GM23338 (cell line): ENCODE measurements at regions not wholly inside any gene's neighbourhood (a gene's known extent, or its start where the extent isn't known, plus 50 kb on each side); places are given as distances from the start of the nearest gene placed in this dataset.

Experiments used
- ATAC-seq: fragments of 200-7000 bp; cut with Tn5 transposase; 3 replicates; pipeline ENCODE4 v1.9.1; 2020
- DNase-seq: peaks from one replicate; pipeline ENCODE4 v3.0.0-alpha.2; 2015; ENCODE audit warnings: low spot score
- H2AFZ ChIP-seq: fragments of 200-600 bp; sonication (generic); 2 replicates; pipeline ENCODE4 v1.8.0; 2016; ENCODE audit warnings: antibody characterized with exemption, mild to moderate bottlenecking, moderate library complexity
- H3F3A ChIP-seq: fragments of 200-600 bp; sonication (generic); replicated peaks from 2 replicates; pipeline ENCODE4 v1.8.0; 2017; ENCODE audit warnings: antibody characterized with exemption, mixed run types, low read depth
- H3K27ac ChIP-seq: fragments of 200-600 bp; sonication (generic); 2 replicates; pipeline ENCODE4 v1.6.1; 2016; ENCODE audit warnings: low read depth
- H3K27me3 ChIP-seq: fragments of 200-600 bp; sonication (generic); 2 replicates; pipeline ENCODE4 v1.8.0; 2016; ENCODE audit warnings: mild to moderate bottlenecking, mixed run types, moderate library complexity; ENCODE audit not compliant: insufficient read depth
- H3K36me3 ChIP-seq: fragments of 200-600 bp; sonication (generic); 2 replicates; pipeline ENCODE4 v1.8.0; 2016; ENCODE audit warnings: mild to moderate bottlenecking; ENCODE audit not compliant: insufficient read depth
- H3K4me1 ChIP-seq: fragments of 200-600 bp; sonication (generic); 2 replicates; pipeline ENCODE4 v1.8.0; 2016; ENCODE audit warnings: mild to moderate bottlenecking, moderate library complexity; ENCODE audit not compliant: insufficient read depth
- H3K4me2 ChIP-seq: fragments of 200-600 bp; sonication (generic); 2 replicates; pipeline ENCODE4 v1.7.1; 2017; ENCODE audit warnings: mixed run types
- H3K4me3 ChIP-seq: fragments of 200-600 bp; sonication (generic); 2 replicates; pipeline ENCODE4 v1.6.1; 2016; ENCODE audit warnings: mixed run types
- H3K79me2 ChIP-seq: fragments of 200-600 bp; sonication (generic); replicated peaks from 2 replicates; pipeline ENCODE4 v1.8.0; 2017; ENCODE audit warnings: mild to moderate bottlenecking; ENCODE audit not compliant: insufficient read depth
- H3K9me2 ChIP-seq: fragments of 200-600 bp; sonication (generic); 2 replicates; pipeline ENCODE4 v1.8.0; 2017; ENCODE audit not compliant: insufficient read depth
- H4K20me1 ChIP-seq: fragments of 200-600 bp; sonication (generic); replicated peaks from 2 replicates; pipeline ENCODE4 v1.8.0; 2017; ENCODE audit warnings: mild to moderate bottlenecking; ENCODE audit not compliant: insufficient read depth
- H3K27ac Mint-ChIP-seq: 2 replicates; pipeline ENCODE4 v1.8.0; 2020; ENCODE audit warnings: inconsistent platforms, mild to moderate bottlenecking, moderate library complexity, mixed read lengths
- H3K27me3 Mint-ChIP-seq: 3 replicates; pipeline ENCODE4 v1.8.0; 2022; ENCODE audit warnings: low read depth, mild to moderate bottlenecking, moderate library complexity, mixed read lengths, inconsistent platforms; ENCODE audit not compliant: insufficient read depth, poor library complexity
- H3K36me3 Mint-ChIP-seq: 3 replicates; pipeline ENCODE4 v1.8.0; 2021; ENCODE audit warnings: low read depth, mild to moderate bottlenecking, inconsistent platforms, moderate library complexity, mixed read lengths
- H3K4me1 Mint-ChIP-seq: 3 replicates; pipeline ENCODE4 v1.8.0; 2020; ENCODE audit warnings: mild to moderate bottlenecking, inconsistent platforms, mixed read lengths
- H3K4me3 Mint-ChIP-seq: 3 replicates; pipeline ENCODE4 v1.8.0; 2021; ENCODE audit warnings: moderate library complexity, mild to moderate bottlenecking, inconsistent platforms, mixed read lengths
- H3K9me3 Mint-ChIP-seq: 3 replicates; pipeline ENCODE4 v1.8.0; 2020; ENCODE audit warnings: moderate library complexity, mild to moderate bottlenecking, inconsistent platforms, mixed read lengths
- CREB1 ChIP-seq: fragments of 250-450 bp; sonication (Bioruptor Pico); IDR thresholded peaks from 2 replicates; pipeline ENCODE4 v1.5.0; 2020; ENCODE audit warnings: low read depth, mild to moderate bottlenecking, moderate library complexity
- ETS1 ChIP-seq: IDR thresholded peaks from 2 replicates; pipeline ENCODE4 v1.6.1; 2016; ENCODE audit warnings: antibody characterized with exemption
- EZH2 ChIP-seq: fragments of 200-600 bp; sonication (generic); IDR thresholded peaks from one replicate; pipeline ENCODE4 v1.8.0; 2017; ENCODE audit warnings: antibody characterized with exemption, mild to moderate bottlenecking, low read depth; ENCODE audit not compliant: unreplicated experiment
- JUNB ChIP-seq: IDR thresholded peaks from one replicate; pipeline ENCODE4 v1.6.1; 2016; ENCODE audit warnings: antibody characterized with exemption; ENCODE audit not compliant: unreplicated experiment
- NANOG ChIP-seq: IDR thresholded peaks from 2 replicates; pipeline ENCODE4 v1.6.1; 2016; ENCODE audit warnings: antibody characterized with exemption, borderline replicate concordance
- POLR2AphosphoS5 ChIP-seq: IDR thresholded peaks from 2 replicates; pipeline ENCODE4 v1.6.1; 2016; ENCODE audit warnings: antibody characterized with exemption, low read depth
- STAT1 ChIP-seq: IDR thresholded peaks from one replicate; pipeline ENCODE4 v1.6.1; 2016; ENCODE audit warnings: antibody characterized with exemption; ENCODE audit not compliant: unreplicated experiment
- ZNF114 ChIP-seq: fragments of 250-450 bp; sonication (Bioruptor Pico); IDR thresholded peaks from 2 replicates; pipeline ENCODE4 v1.5.0; 2020; ENCODE audit warnings: mild to moderate bottlenecking, moderate library complexity
- ZNF331 ChIP-seq: fragments of 250-450 bp; sonication (Bioruptor Pico); IDR thresholded peaks from 2 replicates; pipeline ENCODE4 v1.5.0; 2020; ENCODE audit warnings: low read depth, mild to moderate bottlenecking, moderate library complexity
- ZNF462 ChIP-seq: fragments of 250-450 bp; sonication (Bioruptor Pico); IDR thresholded peaks from 2 replicates; pipeline ENCODE4 v1.5.0; 2020; ENCODE audit warnings: mild to moderate bottlenecking, moderate library complexity
- TF ChIP-seq, protein P1 (sequence below): IDR thresholded peaks from one replicate; pipeline ENCODE4 v1.6.1; 2018; ENCODE audit warnings: antibody characterized with exemption; ENCODE audit not compliant: unreplicated experiment

DNA sequence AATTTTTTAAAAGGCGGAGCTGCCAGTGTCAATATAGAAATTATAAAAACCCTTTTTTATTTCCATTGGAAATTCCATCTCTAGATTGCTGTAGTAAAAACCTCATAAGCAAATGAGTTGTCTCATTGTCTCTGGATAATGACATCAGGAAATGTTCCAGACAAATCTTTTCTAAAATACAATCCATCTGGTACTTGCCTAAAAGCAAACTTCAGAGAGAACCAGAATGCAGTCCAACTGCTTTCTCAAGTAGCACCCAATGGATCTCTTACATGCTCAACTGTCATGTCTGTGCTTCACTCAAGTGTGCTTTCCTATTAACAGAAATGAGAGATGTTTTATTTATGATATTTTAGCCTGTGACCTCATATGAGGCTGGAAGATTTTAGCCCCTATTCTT, 399.6 kb upstream of the NDST3 start:
- no peak overlapping the region for H3K4me3 Mint-ChIP-seq
- TF ChIP-seq CREB1 (no peak), ETS1 (no peak)
- H3K9me2 ChIP-seq = no peaks in the 10 kb centered on the region

GRCh38 chr4:117637347-117637746, 396.9 kb upstream of the NDST3 start:
- no peak for ATAC-seq
- H3K4me3 Mint-ChIP-seq = no peak overlapping the region
- Histone ChIP-seq H2AFZ (no peak overlapping the region), H3K4me2 (no peak overlapping the region), H3K4me3 (no peak overlapping the region), H3K4me1 (no peaks in the 10 kb centered on the region), H3K27me3 (no peaks in the 10 kb centered on the region), H3K9me2 (no peaks in the 10 kb centered on the region), H3K36me3 (no peaks in the 10 kb centered on the region), H3K79me2 (no peaks in the 10 kb centered on the region), H4K20me1 (no peaks in the 10 kb centered on the region), H3K27ac (no peak overlapping the region), H3F3A (no peaks in the 10 kb centered on the region)
- no peaks in the 10 kb centered on the region for H3K36me3 Mint-ChIP-seq
- no peaks in the 10 kb centered on the region for H3K27me3 Mint-ChIP-seq
- H3K27ac Mint-ChIP-seq = no peak overlapping the region
- no peaks in the 10 kb centered on the region for H3K9me3 Mint-ChIP-seq
- no peak for DNase-seq
- H3K4me1 Mint-ChIP-seq = no peaks in the 10 kb centered on the region
- no peak for TF ChIP-seq STAT1
- TF ChIP-seq, protein P1, sequence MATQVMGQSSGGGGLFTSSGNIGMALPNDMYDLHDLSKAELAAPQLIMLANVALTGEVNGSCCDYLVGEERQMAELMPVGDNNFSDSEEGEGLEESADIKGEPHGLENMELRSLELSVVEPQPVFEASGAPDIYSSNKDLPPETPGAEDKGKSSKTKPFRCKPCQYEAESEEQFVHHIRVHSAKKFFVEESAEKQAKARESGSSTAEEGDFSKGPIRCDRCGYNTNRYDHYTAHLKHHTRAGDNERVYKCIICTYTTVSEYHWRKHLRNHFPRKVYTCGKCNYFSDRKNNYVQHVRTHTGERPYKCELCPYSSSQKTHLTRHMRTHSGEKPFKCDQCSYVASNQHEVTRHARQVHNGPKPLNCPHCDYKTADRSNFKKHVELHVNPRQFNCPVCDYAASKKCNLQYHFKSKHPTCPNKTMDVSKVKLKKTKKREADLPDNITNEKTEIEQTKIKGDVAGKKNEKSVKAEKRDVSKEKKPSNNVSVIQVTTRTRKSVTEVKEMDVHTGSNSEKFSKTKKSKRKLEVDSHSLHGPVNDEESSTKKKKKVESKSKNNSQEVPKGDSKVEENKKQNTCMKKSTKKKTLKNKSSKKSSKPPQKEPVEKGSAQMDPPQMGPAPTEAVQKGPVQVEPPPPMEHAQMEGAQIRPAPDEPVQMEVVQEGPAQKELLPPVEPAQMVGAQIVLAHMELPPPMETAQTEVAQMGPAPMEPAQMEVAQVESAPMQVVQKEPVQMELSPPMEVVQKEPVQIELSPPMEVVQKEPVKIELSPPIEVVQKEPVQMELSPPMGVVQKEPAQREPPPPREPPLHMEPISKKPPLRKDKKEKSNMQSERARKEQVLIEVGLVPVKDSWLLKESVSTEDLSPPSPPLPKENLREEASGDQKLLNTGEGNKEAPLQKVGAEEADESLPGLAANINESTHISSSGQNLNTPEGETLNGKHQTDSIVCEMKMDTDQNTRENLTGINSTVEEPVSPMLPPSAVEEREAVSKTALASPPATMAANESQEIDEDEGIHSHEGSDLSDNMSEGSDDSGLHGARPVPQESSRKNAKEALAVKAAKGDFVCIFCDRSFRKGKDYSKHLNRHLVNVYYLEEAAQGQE = no peak
- no peak for TF ChIP-seq NANOG
- no peak for TF ChIP-seq ETS1
- TF ChIP-seq EZH2 = no peak
- no peak for TF ChIP-seq ZNF462 (CRISPR knock-in tag)
- TF ChIP-seq CREB1 = no peak
- no peak for TF ChIP-seq ZNF331
- no peak for TF ChIP-seq ZNF114 (CRISPR knock-in tag)
- no peak for TF ChIP-seq JUNB
- no peak for TF ChIP-seq POLR2AphosphoS5

More for the DNA sequence above, 399.6 kb upstream of the NDST3 start:
- no peak for DNase-seq
- no peak for ATAC-seq
- Mint-ChIP-seq H3K27me3 (no peaks in the 10 kb centered on the region), H3K36me3 (no peaks in the 10 kb centered on the region), H3K4me1 (no peaks in the 10 kb centered on the region), H3K27ac (no peak overlapping the region), H3K9me3 (no peaks in the 10 kb centered on the region)
- Histone ChIP-seq H3K27me3 (no peaks in the 10 kb centered on the region), H3F3A (no peaks in the 10 kb centered on the region), H3K79me2 (no peaks in the 10 kb centered on the region), H3K4me1 (no peaks in the 10 kb centered on the region), H2AFZ (no peak overlapping the region), H4K20me1 (no peaks in the 10 kb centered on the region), H3K36me3 (no peaks in the 10 kb centered on the region), H3K4me3 (no peak overlapping the region), H3K4me2 (no peak overlapping the region), H3K27ac (no peak overlapping the region)
